H1 (cell line): ENCODE measurements at regions not wholly inside any gene's neighbourhood (a gene's known extent, or its start where the extent isn't known, plus 50 kb on each side); places are given as distances from the start of the nearest gene placed in this dataset.

ENCODE experiments used
- CTCF ChIA-PET: fragments of 300-600 bp; sonication (Branson Sonifier 250); formaldehyde crosslinking; loops from one replicate; lab custom pipeline; 2021; ENCODE audit not compliant: partially characterized antibody; lab: Charles Lee
- POLR2A ChIA-PET: fragments of 300-600 bp; sonication (Branson Sonifier 250); formaldehyde crosslinking; loops from one replicate; lab custom pipeline; 2021; ENCODE audit warnings: inconsistent platforms; ENCODE audit not compliant: partially characterized antibody; lab: Charles Lee
- DNase-seq, 2 experiments: peaks; one replicate each; pipeline versions ENCODE4 v3.0.0 to v3.0.0-alpha.2; 2010 to 2022; ENCODE audit warnings: low spot score in 2 of 2, low read depth in 1 of 2, mixed read lengths in 1 of 2
- FAIRE-seq: peaks from 2 replicates; lab custom pipeline; 2011; peaks lifted over from hg19 to GRCh38; lab: Jason Lieb, UNC
- H2AFZ ChIP-seq: 2 replicates; pipeline ENCODE4 v1.8.1; 2012; ENCODE audit warnings: low read length, inconsistent platforms
- H2AK5ac ChIP-seq: 2 replicates; pipeline ENCODE4 v1.6.1; 2013; ENCODE audit warnings: low read depth, low read length
- H2BK120ac ChIP-seq: replicated peaks from 2 replicates; pipeline ENCODE3; 2013; ENCODE audit warnings: low read depth, low read length, inconsistent platforms
- H2BK12ac ChIP-seq: 2 replicates; pipeline ENCODE4 v1.6.1; 2013; ENCODE audit warnings: low read depth, low read length
- H2BK15ac ChIP-seq: 2 replicates; pipeline ENCODE4 v1.6.1; 2013; ENCODE audit warnings: low read length
- H2BK20ac ChIP-seq: 2 replicates; pipeline ENCODE4 v1.6.1; 2013; ENCODE audit warnings: low read length
- H2BK5ac ChIP-seq: 2 replicates; pipeline ENCODE4 v1.6.1; 2013; ENCODE audit warnings: low read depth, low read length
- H3K14ac ChIP-seq: 2 replicates; pipeline ENCODE4 v1.6.1; 2013; ENCODE audit warnings: inconsistent platforms; ENCODE audit not compliant: insufficient read length
- H3K18ac ChIP-seq: 2 replicates; pipeline ENCODE4 v1.6.1; 2013; ENCODE audit warnings: low read length; ENCODE audit errors: extremely low read depth
- H3K23ac ChIP-seq: 2 replicates; pipeline ENCODE4 v1.6.1; 2013; ENCODE audit warnings: inconsistent platforms; ENCODE audit not compliant: insufficient read length
- H3K23me2 ChIP-seq: 2 replicates; pipeline ENCODE4 v1.6.1; 2013; ENCODE audit warnings: low read depth, low read length
- H3K27ac ChIP-seq: 2 replicates; pipeline ENCODE4 v1.6.1; 2011; ENCODE audit warnings: low read depth, low read length, inconsistent platforms
- H3K27me3 ChIP-seq, 4 experiments: replicated peaks in 1 of 4; 1 replicate in 1 of 4; 2 replicates in 3 of 4; pipeline versions ENCODE4 v1.6.1 to v1.8.1; 2011 to 2013; ENCODE audit warnings: low read length in 3 of 4, mild to moderate bottlenecking in 3 of 4, inconsistent platforms in 2 of 4, mixed read lengths in 2 of 4, moderate library complexity in 1 of 4; ENCODE audit not compliant: control insufficient read depth in 3 of 4, insufficient read depth in 3 of 4; ENCODE audit errors: extremely low read depth in 1 of 4
- H3K36me3 ChIP-seq, 4 experiments: 2 replicates each; pipeline versions ENCODE4 v1.6.1 to v1.8.1; 2011 to 2013; ENCODE audit warnings: mild to moderate bottlenecking in 4 of 4, low read length in 3 of 4, moderate library complexity in 2 of 4, control low read depth in 1 of 4, inconsistent platforms in 1 of 4; ENCODE audit not compliant: insufficient read depth in 4 of 4, control insufficient read depth in 2 of 4
- H3K4ac ChIP-seq: replicated peaks from 2 replicates; pipeline ENCODE3; 2013; ENCODE audit warnings: low read length, low read depth, mixed read lengths, inconsistent platforms; ENCODE audit not compliant: insufficient read length
- H3K4me1 ChIP-seq, 4 experiments: replicated peaks in 1 of 4; 1 replicate in 1 of 4; 2 replicates in 3 of 4; pipeline versions ENCODE4 v1.6.1 to v1.8.1; 2011 to 2013; ENCODE audit warnings: low read length in 3 of 4, inconsistent platforms in 2 of 4, mixed read lengths in 1 of 4; ENCODE audit not compliant: insufficient read depth in 4 of 4, control insufficient read depth in 3 of 4
- H3K4me2 ChIP-seq, 2 experiments: 2 replicates each; pipeline versions ENCODE4 v1.6.1 to v1.8.1; 2011 to 2013; ENCODE audit warnings: low read depth in 2 of 2, low read length in 2 of 2, control low read depth in 1 of 2, inconsistent platforms in 1 of 2, mild to moderate bottlenecking in 1 of 2; ENCODE audit not compliant: insufficient read depth in 1 of 2
- H3K4me3 ChIP-seq, 4 experiments: fragments of 200-600, 300-600 bp in 1 of 4; sonication (generic), shearing (Covaris generic), sonication (Bioruptor Twin) in 1 of 4; 2 replicates each; pipeline versions ENCODE4 v1.5.1 to v1.8.1; 2011 to 2016; ENCODE audit warnings: low read length in 4 of 4, low read depth in 3 of 4, control low read depth in 2 of 4, inconsistent platforms in 2 of 4, mild to moderate bottlenecking in 2 of 4, mixed read lengths in 1 of 4, moderate library complexity in 1 of 4; ENCODE audit not compliant: insufficient read depth in 2 of 4; ENCODE audit errors: extremely low read depth in 1 of 4
- H3K56ac ChIP-seq: replicated peaks from 2 replicates; pipeline ENCODE3; 2013; ENCODE audit warnings: low read depth, mild to moderate bottlenecking, mixed read lengths, low read length, inconsistent platforms; ENCODE audit not compliant: insufficient read length
- H3K79me1 ChIP-seq: 2 replicates; pipeline ENCODE4 v1.6.1; 2013; ENCODE audit warnings: low read depth, low read length, control low read depth
- H3K79me2 ChIP-seq, 2 experiments: 2 replicates each; pipeline versions ENCODE4 v1.6.1 to v1.8.1; 2012 to 2013; ENCODE audit warnings: low read length in 2 of 2, mild to moderate bottlenecking in 2 of 2, inconsistent platforms in 1 of 2; ENCODE audit not compliant: insufficient read depth in 2 of 2, control insufficient read depth in 1 of 2
- H3K9ac ChIP-seq, 4 experiments: replicated peaks in 1 of 4; 1 replicate in 1 of 4; 2 replicates in 3 of 4; pipeline versions ENCODE4 v1.6.1 to v1.8.1; 2011 to 2013; ENCODE audit warnings: low read depth in 3 of 4, low read length in 3 of 4, control low read depth in 2 of 4, mild to moderate bottlenecking in 2 of 4, moderate library complexity in 2 of 4, inconsistent platforms in 1 of 4; ENCODE audit errors: extremely low read depth in 1 of 4
- H3K9me3 ChIP-seq, 2 experiments: 2 replicates each; pipeline versions ENCODE4 v1.6.1 to v1.8.1; 2012 to 2013; ENCODE audit warnings: mild to moderate bottlenecking in 2 of 2, moderate library complexity in 2 of 2, control low read depth in 1 of 2, inconsistent platforms in 1 of 2, low read depth in 1 of 2, low read length in 1 of 2, mixed read lengths in 1 of 2; ENCODE audit not compliant: insufficient read depth in 2 of 2
- H4K20me1 ChIP-seq, 2 experiments: replicated peaks in 1 of 2; 2 replicates each; pipeline versions ENCODE3 to v1.8.1; 2011 to 2013; ENCODE audit warnings: inconsistent platforms in 2 of 2, low read length in 2 of 2, mild to moderate bottlenecking in 1 of 2; ENCODE audit not compliant: insufficient read depth in 2 of 2, control insufficient read depth in 1 of 2
- H4K5ac ChIP-seq: 2 replicates; pipeline ENCODE4 v1.6.1; 2013; ENCODE audit warnings: low read length, low read depth, mixed read lengths, inconsistent platforms; ENCODE audit not compliant: insufficient read length
- H4K8ac ChIP-seq: 2 replicates; pipeline ENCODE4 v1.8.0; 2013; ENCODE audit warnings: mild to moderate bottlenecking, moderate library complexity, low read length, inconsistent platforms; ENCODE audit not compliant: insufficient read depth; ENCODE audit errors: extremely low read depth
- H4K91ac ChIP-seq: replicated peaks from 2 replicates; pipeline ENCODE3; 2013; ENCODE audit warnings: low read length, mixed read lengths, inconsistent platforms; ENCODE audit not compliant: insufficient read length
- BRCA1 ChIP-seq: IDR thresholded peaks from 2 replicates; pipeline ENCODE4 v1.6.1; 2012; ENCODE audit warnings: low read depth, low read length, improper control_type of control experiment
- GABPA ChIP-seq: IDR thresholded peaks from 2 replicates; pipeline ENCODE4 v1.6.1; 2011; ENCODE audit warnings: mild to moderate bottlenecking, low read length, moderate library complexity, borderline replicate concordance; ENCODE audit not compliant: insufficient read depth
- GTF2F1 ChIP-seq: IDR thresholded peaks from 2 replicates; pipeline ENCODE4 v1.6.1; 2012; ENCODE audit warnings: low read depth, low read length, improper control_type of control experiment, borderline replicate concordance
- HDAC6 ChIP-seq: IDR thresholded peaks from one replicate; pipeline ENCODE4 v1.7.1; 2012; ENCODE audit warnings: low read depth, mild to moderate bottlenecking, inconsistent platforms, low read length, moderate library complexity
- SUZ12 ChIP-seq: fragments of 200-600 bp; sonication (generic); IDR thresholded peaks from 2 replicates; pipeline ENCODE4 v1.6.1; 2012; ENCODE audit warnings: mild to moderate bottlenecking, inconsistent platforms, low read length, moderate library complexity, mixed read lengths
- TAF7 ChIP-seq: optimal IDR thresholded peaks from 2 replicates; pipeline ENCODE3; 2011; ENCODE audit warnings: low read depth, mild to moderate bottlenecking, inconsistent platforms, low read length, moderate library complexity, borderline replicate concordance
- TEAD4 ChIP-seq: IDR thresholded peaks from 2 replicates; pipeline ENCODE4 v1.6.1; 2012; ENCODE audit warnings: low read depth, low read length, inconsistent platforms, mixed read lengths
- WGBS, 2 experiments: shearing (Covaris generic) in 1 of 2; methylation state at CpG; one replicate each; pipeline versions ENCODE4 v1.1.6 to v1.1.7; 2013 to 2015; ENCODE audit warnings: low lambda C conversion rate in 2 of 2, mixed read lengths in 2 of 2, inconsistent platforms in 1 of 2, low coverage in 1 of 2, missing lambda C conversion rate in 1 of 2; ENCODE audit not compliant: insufficient replicate concordance in 2 of 2, insufficient coverage in 1 of 2, insufficient read length in 1 of 2; ENCODE audit errors: extremely low coverage in 1 of 2, missing lambda C conversion rate in 1 of 2; 5-methylcytosine and 5-hydroxymethylcytosine counted together

DNA sequence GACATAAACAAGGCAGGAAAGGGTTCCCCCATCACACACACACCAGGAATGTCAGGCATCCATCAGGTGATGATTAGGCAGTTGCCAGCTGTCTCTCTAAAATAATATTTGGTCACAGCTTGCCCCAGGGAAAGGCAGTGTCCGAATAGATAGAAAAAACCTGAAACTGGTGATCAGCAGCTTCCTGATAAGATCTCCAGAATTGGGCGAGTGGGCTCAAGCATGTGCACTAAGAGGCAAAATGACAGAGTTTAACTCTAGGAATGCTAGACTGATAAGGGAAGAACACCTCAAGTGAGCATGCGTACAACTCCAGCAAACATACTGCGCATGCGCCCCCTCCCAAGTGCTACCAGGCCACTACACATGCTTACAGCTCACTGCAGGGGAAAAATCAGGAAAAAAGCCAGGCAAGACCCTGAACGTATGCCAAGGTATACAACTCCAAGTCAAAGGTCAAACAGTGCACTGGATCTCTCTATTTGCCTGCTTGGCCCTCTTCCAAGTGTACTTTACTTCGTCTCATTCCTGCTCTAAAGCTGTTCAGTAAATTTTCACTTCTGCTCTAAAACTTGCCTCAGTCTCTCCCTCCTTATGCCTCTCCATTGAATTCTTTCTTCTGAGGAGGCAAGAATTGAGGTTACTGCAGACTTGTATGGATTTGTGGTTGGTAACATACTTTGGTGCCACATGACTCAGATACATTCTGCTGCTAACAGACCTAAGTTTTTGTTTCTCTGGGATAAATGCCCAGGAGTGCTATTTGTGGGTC, 73.5 kb upstream of the VASH1 start:
- Histone ChIP-seq H3K14ac (no peak overlapping the region), H3K4ac (no peak overlapping the region), H2BK120ac (no peak overlapping the region), H3K36me3 (no peaks in the 10 kb centered on the region), H3K23ac (no peak overlapping the region), H4K91ac (no peak overlapping the region), H2BK15ac (no peak overlapping the region), H2BK20ac (no peak overlapping the region), H4K8ac (no peak overlapping the region), H2AK5ac (no peak overlapping the region), H2BK5ac (no peak overlapping the region), H3K79me2 (no peaks in the 10 kb centered on the region), H3K23me2 (no peaks in the 10 kb centered on the region), H3K18ac (no peak overlapping the region), H3K9ac (no peak overlapping the region), H2AFZ (no peak overlapping the region), H3K56ac (no peak overlapping the region), H4K20me1 (no peaks in the 10 kb centered on the region), H3K4me2 (no peak overlapping the region), H3K79me1 (no peaks in the 10 kb centered on the region), H2BK12ac (no peak overlapping the region), H3K4me1 (no peaks in the 10 kb centered on the region), H4K5ac (no peak overlapping the region), H3K27me3 (no peaks in the 10 kb centered on the region), H3K4me3 (no peak overlapping the region), H3K9me3 (peaks cover 6 to 17% of the 10 kb centered on the region in 2 experiments), H3K27ac (no peak overlapping the region)
- POLR2A ChIA-PET: no interaction called here
- CTCF ChIA-PET: interaction anchor here (1.1 kb wide), 1 partner anchor 23 kb away, joined by 4 read pairs; no protein-coding TSS in a partner anchor
- WGBS, 2 experiments: 91% methylated on average over 7 of the region's 7 CpGs; no CpG with 5 or more reads in 1 of the 2 experiments
- FAIRE-seq (no peak), DNase-seq (peak in 1 of 2 experiments; percentile 10)
- TF ChIP-seq BRCA1 (no peak), SUZ12 (no peak), GABPA (no peak), TAF7 (no peak), HDAC6 (no peak), GTF2F1 (no peak), TEAD4 (no peak)
